HG02943 (cell line): ENCODE measurements at regions not wholly inside any gene's neighbourhood (a gene's known extent, or its start where the extent isn't known, plus 50 kb on each side); places are given as distances from the start of the nearest gene placed in this dataset.
A peak's percentile ranks its signal among the peaks of the same experiment; 100 is the strongest.
"Not testable (repeated sequence)": the region's sequence is repeated elsewhere in the genome, so short reads cannot be mapped to it uniquely, and the experiment has no call there.

ENCODE experiments used
- ATAC-seq: cut with Tn5 transposase; IDR thresholded peaks from one replicate; pipeline ENCODE4 v1.9.1; 2021; ENCODE audit warnings: mild to moderate bottlenecking, low read depth, moderate library complexity; ENCODE audit not compliant: unreplicated experiment

- no peak for ATAC-seq
Measured at GRCh38 chr12:131599190-131600159, 111.4 kb upstream of the SFSWAP start.

DNA sequence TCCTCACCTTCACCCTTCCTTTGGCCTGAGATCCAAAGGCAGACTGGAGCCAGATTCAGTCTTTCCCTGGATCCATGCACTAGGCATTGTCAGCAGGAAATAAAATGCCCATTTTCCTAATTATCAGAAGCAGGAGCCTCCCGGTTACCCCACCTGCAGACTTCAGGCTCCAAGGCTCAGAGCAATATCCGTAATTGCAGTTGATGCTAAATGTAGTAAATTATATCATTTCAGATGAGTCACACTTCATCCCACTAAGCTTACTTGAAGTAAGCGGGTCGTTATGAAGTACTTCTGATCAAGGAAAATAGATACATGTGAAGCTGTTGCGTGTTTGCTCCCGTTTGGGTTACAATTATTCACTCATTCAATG is 110.7 kb upstream of the SFSWAP start:
- ATAC-seq, result no peak

DNA sequence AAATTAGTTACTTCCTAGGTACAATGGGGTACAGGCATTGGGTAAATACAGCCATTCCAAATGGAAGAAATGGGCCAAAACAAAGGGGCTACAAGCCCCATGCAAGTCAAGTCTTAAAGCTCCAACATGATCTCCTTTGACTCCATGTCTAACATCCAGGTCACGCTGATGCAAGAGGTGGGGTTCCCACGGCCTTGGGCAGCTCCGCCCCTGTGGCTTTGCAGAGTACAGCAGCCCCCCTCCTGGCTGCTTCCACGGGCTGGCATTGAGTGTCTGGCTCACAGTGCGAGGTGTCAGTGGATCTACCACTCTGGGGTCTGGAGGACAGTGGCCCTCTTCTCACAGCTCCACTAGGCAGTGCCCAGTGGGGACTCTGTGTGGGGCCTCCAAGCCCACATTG is 109.4 kb upstream of the SFSWAP start:
- ATAC-seq, result not testable (repeated sequence)

- ATAC-seq, result no peak
Measured at GRCh38 chr12:131603106-131603938, 107.6 kb upstream of the SFSWAP start.

GRCh38 chr12:131603939-131604795 is 106.7 kb upstream of the SFSWAP start:
- ATAC-seq, result no peak

DNA sequence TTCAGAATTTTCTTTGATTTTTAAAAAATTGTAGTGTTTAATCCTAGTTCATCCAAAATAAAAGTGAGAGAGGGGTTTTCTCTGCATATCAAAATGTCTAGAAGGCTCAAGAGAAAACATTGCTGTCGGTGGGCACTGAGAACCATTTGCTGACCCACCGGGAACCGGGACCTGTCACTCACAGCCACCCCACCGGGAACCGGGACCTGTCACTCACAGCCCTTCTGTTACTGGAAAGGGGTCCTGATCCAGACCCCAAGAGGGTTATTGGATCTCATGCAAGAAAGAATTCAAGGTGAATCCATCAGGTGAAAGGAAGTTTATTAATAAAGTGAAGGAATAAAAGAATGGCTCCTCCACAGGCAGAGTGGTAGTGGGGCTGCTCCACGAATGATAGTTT is 106.0 kb upstream of the SFSWAP start:
- ATAC-seq, result no peak

DNA sequence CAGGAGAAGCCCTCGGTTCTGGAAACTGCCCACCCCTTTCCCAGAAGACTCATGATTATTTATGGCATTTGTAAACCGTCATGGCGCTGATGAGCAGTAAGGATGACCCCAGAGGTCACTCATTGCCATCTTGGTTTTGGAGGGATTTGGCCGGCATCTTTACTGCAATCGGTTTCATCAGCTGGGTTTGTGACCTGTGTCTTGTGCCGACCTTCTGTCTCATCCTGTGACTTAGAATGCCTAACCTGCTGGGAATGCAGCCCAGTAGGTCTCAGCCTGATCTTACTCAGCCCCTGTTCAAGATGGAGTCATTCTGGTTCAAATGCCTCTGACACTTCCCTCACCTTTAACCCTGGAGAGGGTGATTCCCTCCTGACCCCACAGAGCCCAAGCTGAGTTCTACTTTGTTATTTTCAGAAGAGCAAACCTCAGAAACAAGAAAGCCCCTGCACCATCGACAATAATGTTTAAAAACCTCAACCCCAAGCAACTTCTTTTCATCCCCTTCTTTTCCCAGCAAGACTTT is 105.5 kb upstream of the SFSWAP start:
- no peak for ATAC-seq

- ATAC-seq, result no peak
Measured at GRCh38 chr12:131606218-131606901, 104.5 kb upstream of the SFSWAP start.

DNA sequence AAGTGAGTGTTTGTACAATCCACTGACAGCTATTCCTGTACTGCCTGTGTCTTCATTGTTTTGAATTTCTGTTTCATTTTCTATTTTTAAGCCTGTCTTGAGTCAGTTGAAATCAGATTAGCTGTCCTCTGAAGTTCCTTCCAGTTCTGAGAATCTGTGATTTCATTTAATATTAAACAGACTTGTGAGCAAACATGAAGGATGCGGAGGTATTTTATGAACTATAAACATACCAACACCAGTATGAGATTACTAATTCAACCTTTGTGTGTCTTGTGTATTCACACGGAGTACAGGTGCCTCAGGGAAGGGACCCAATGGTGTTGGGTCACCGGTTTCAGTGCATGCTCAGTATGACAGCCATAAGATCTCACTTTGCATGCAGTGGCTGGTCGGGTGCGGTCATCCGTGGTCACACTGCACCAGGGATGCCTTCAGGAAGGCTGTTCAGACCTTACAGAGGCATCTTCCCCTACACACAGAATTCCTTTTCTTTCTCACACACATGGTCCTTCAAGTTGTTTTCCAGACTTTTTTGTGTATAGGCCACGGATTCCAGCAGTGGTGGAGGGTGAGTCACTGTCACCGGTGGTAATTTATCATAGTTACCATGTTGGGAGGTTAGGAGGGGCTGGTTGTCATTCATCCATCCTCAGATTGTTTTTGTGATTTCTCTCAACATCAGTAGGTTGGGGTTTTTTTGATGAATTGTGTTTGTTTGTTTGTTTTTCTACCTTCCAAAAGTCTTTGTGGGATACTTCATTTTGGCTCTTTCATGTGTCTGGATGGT is 103.0 kb upstream of the SFSWAP start:
- ATAC-seq, result peak; percentile 75

- no peak for ATAC-seq
Measured at GRCh38 chr12:131608740-131609690, 101.9 kb upstream of the SFSWAP start.

- no peak for ATAC-seq
Measured at GRCh38 chr12:131609762-131610161, 101.1 kb upstream of the SFSWAP start.

DNA sequence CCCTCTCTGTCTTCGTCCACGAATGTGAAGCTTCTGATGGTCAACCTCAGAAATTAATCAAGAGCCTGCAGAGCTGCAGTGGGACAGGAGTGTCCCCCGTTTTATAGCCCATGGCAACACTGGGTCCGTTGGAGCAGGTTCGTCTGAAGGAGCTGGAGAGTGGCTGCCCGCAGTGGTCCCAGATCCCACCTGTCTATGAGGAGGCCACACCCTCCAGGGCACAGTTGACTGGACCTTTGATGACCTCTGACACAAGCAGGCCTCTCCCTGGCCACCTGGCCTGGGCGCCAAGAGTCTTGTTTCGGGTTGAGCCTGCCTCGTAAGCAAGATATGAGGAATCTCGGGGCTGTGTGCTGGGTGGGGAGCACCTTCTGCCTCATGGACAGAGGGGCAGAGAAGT is 100.7 kb upstream of the SFSWAP start:
- ATAC-seq, result no peak

DNA sequence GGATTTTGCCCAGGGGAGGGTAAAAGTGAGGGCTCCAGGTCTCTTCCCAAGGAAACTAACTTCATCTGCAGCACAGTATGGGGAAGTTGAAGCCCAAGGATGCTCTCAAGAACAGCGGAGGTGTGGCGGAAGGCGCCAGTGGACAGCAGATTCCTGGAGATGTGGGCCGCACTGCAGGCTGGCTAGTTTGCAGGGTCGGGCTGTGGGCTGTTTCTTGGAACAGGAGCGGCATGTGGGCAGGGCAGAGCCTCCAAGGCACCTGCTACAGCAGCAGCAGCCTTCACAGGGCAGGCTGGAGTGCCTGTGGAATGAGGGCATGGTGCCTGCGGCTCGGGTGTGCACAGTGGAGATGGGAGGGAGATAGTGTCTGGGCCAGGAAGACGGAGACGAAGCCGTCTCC is 100.0 kb upstream of the SFSWAP start:
- ATAC-seq, result no peak

DNA sequence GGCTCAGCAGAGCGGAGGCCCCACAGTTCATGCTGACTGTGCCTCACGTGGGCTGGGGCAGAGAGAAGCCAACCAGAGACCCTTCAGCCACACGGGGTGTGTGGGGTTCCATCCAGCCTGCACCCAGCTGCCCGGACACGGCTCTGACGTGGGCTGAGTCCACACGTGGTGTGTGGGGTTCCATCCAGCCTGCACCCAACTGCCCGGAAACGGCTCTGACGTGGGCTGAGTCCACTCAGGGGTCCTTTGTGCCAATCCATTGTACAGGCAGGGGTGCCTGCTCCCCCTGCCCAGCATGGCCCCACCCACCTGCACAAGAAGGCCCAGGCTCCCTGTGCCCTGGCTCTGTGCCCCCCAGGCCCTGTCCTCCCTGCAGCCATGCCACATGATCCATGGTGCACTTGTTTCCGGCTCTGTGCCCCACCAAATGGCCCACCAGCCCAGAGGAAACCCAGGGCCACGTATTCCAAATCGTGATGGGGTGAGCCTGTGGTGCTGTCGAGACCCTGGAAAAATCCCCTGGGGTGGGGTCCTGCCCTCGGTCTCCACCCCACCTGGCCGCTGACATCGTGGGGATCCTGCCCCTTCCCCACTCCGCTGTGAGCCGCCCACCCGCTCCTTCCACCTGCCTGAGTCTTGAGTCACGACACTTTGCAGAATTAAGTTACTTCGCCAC is 99.3 kb upstream of the SFSWAP start:
- ATAC-seq, result no peak

GRCh38 chr12:131612092-131612755 is 98.7 kb upstream of the SFSWAP start:
- no peak for ATAC-seq

DNA sequence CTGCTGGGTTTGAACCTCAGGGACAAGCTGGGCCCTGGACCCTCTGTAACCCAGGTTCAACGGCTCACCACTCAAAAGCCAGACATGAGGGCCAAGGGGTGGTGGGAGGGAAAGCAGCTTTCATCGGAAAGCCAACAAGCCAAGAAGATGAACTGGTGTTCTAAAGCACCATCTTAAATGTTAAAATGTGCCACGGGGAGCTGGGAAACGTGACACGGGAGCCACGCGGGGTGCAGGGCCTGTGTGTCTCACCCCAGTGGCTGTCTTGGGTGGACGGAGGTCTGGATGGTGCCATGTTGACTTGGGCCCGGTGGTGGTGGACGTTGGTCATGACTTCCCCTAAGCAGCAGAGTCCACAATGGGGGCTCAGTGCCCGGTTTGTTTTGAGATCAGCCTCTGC is 97.7 kb upstream of the SFSWAP start:
- no peak for ATAC-seq

GRCh38 chr12:131613678-131614077 is 97.2 kb upstream of the SFSWAP start:
- ATAC-seq, result no peak
